ENCODE measurements at regions not wholly inside any gene's neighbourhood (a gene's known extent, or its start where the extent isn't known, plus 50 kb on each side); places are given as distances from the start of the nearest gene placed in this dataset.

DNA sequence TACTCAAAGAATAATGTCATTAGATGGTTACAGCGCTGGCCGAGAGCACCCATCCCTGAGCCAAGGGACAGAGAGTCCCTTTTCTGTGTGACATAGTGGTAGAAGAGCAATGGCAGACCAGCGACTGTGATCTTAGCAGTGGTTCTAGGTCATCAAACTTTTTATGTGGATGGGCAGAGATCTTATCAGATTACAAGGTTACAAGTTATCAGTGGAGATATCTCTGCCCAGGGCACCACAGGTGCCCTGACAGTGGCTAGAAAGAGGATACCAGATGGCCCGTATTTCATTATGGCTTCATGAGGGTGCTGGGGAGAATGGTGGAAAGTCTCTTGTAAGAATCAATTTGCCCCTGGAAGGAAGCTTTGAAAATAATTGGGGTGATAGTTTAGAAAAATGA is 62.7 kb downstream of the CYCS start:
- TF ChIP-seq, protein P1, sequence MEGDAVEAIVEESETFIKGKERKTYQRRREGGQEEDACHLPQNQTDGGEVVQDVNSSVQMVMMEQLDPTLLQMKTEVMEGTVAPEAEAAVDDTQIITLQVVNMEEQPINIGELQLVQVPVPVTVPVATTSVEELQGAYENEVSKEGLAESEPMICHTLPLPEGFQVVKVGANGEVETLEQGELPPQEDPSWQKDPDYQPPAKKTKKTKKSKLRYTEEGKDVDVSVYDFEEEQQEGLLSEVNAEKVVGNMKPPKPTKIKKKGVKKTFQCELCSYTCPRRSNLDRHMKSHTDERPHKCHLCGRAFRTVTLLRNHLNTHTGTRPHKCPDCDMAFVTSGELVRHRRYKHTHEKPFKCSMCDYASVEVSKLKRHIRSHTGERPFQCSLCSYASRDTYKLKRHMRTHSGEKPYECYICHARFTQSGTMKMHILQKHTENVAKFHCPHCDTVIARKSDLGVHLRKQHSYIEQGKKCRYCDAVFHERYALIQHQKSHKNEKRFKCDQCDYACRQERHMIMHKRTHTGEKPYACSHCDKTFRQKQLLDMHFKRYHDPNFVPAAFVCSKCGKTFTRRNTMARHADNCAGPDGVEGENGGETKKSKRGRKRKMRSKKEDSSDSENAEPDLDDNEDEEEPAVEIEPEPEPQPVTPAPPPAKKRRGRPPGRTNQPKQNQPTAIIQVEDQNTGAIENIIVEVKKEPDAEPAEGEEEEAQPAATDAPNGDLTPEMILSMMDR (IDR thresholded peaks at IDR 0.05; ENCODE audit: low read depth, low read length) = no peak
- no peak for TF ChIP-seq POLR2A (IDR thresholded peaks at IDR 0.05; ENCODE audit: extremely low read depth, insufficient read length)
